Neural cell (in vitro differentiated cells): ENCODE measurements at regions not wholly inside any gene's neighbourhood (a gene's known extent, or its start where the extent isn't known, plus 50 kb on each side); places are given as distances from the start of the nearest gene placed in this dataset.

Experiments used
- H2AFZ ChIP-seq: fragments of 200-600, 300-800 bp; sonication (generic), shearing (Covaris generic); 2 replicates; pipeline ENCODE4 v1.6.0; 2014; ENCODE audit warnings: low read depth, mild to moderate bottlenecking, antibody characterized with exemption, low read length, moderate library complexity
- H3F3A ChIP-seq: fragments of 200-600 bp; shearing (Covaris generic); 2 replicates; pipeline ENCODE4 v1.6.1; 2016; ENCODE audit warnings: mild to moderate bottlenecking, moderate library complexity, mixed read lengths, antibody characterized with exemption, low read length; ENCODE audit not compliant: insufficient read depth, poor library complexity, severe bottlenecking
- H3K27ac ChIP-seq: fragments of 200-600, 300-800 bp; sonication (generic), shearing (Covaris generic); 2 replicates; pipeline ENCODE4 v1.5.1; 2014; ENCODE audit warnings: mild to moderate bottlenecking, low read length, moderate library complexity
- H3K27me3 ChIP-seq: fragments of 300-800, 200-600 bp; sonication (generic), shearing (Covaris generic); 2 replicates; pipeline ENCODE4 v1.6.0; 2014; ENCODE audit warnings: mild to moderate bottlenecking, low read depth, low read length, moderate library complexity; ENCODE audit not compliant: insufficient read depth
- H3K36me3 ChIP-seq: fragments of 300-800, 200-600 bp; sonication (generic), shearing (Covaris generic); 2 replicates; pipeline ENCODE4 v1.5.1; 2014; ENCODE audit warnings: mild to moderate bottlenecking, antibody characterized with exemption, low read length, moderate library complexity; ENCODE audit not compliant: insufficient read depth
- H3K4me2 ChIP-seq: fragments of 300-800, 200-600 bp; sonication (generic), shearing (Covaris generic); 2 replicates; pipeline ENCODE4 v1.6.0; 2014; ENCODE audit warnings: mild to moderate bottlenecking, low read length
- H3K4me3 ChIP-seq: fragments of 300-800, 200-600 bp; sonication (generic), shearing (Covaris generic); 2 replicates; pipeline ENCODE4 v1.5.1; 2014; ENCODE audit warnings: mild to moderate bottlenecking, low read length, moderate library complexity
- H3K79me2 ChIP-seq: fragments of 200-600 bp; shearing (Covaris generic); replicated peaks from 2 replicates; pipeline ENCODE4 v1.6.0; 2014; ENCODE audit warnings: mild to moderate bottlenecking, low read length, moderate library complexity; ENCODE audit not compliant: insufficient read depth
- H3K9ac ChIP-seq: fragments of 300-800, 200-600 bp; sonication (generic), shearing (Covaris generic); 2 replicates; pipeline ENCODE4 v1.6.1; 2016; ENCODE audit warnings: mild to moderate bottlenecking, low read length, mixed read lengths
- H3K9me2 ChIP-seq: fragments of 200-600 bp; shearing (Covaris generic); 2 replicates; pipeline ENCODE4 v1.6.1; 2016; ENCODE audit warnings: mild to moderate bottlenecking, low read length, mixed read lengths; ENCODE audit not compliant: insufficient read depth
- H3K9me3 ChIP-seq: fragments of 200-600, 300-800 bp; sonication (generic), shearing (Covaris generic); 2 replicates; pipeline ENCODE4 v1.6.1; 2016; ENCODE audit warnings: mild to moderate bottlenecking, mixed run types, low read length, moderate library complexity, mixed read lengths
- H4K20me1 ChIP-seq: fragments of 200-600 bp; shearing (Covaris generic); 2 replicates; pipeline ENCODE4 v1.6.1; 2016; ENCODE audit warnings: mild to moderate bottlenecking, mixed run types; ENCODE audit not compliant: insufficient read depth
- EP300 ChIP-seq: fragments of 450-650 bp; conservative IDR thresholded peaks from 2 replicates; pipeline ENCODE4 v1.6.1; 2014; ENCODE audit warnings: antibody characterized with exemption, mild to moderate bottlenecking, moderate library complexity; ENCODE audit not compliant: poor library complexity, severe bottlenecking
- EZH2 ChIP-seq: fragments of 200-600, 300-800 bp; shearing (Covaris generic), sonication (generic); IDR thresholded peaks from 2 replicates; pipeline ENCODE4 v1.6.1; 2014; ENCODE audit warnings: antibody characterized with exemption, low read length, borderline replicate concordance, mild to moderate bottlenecking; ENCODE audit not compliant: insufficient read depth, poor library complexity, severe bottlenecking
- MXI1 ChIP-seq: fragments of 450-650 bp; conservative IDR thresholded peaks from 2 replicates; pipeline ENCODE4 v1.6.1; 2014; ENCODE audit warnings: antibody characterized with exemption, mild to moderate bottlenecking; ENCODE audit not compliant: poor library complexity, severe bottlenecking
- POLR2AphosphoS5 ChIP-seq: IDR thresholded peaks from 2 replicates; pipeline ENCODE4 v1.6.1; 2012
- RAD21 ChIP-seq: fragments of 450-650 bp; conservative IDR thresholded peaks from 2 replicates; pipeline ENCODE4 v1.6.1; 2014; ENCODE audit warnings: antibody characterized with exemption, mild to moderate bottlenecking, moderate library complexity
- SMC3 ChIP-seq: fragments of 450-650 bp; conservative IDR thresholded peaks from 2 replicates; pipeline ENCODE4 v1.6.1; 2014; ENCODE audit warnings: antibody characterized with exemption, mild to moderate bottlenecking, moderate library complexity; ENCODE audit not compliant: poor library complexity
- TAF1 ChIP-seq: IDR thresholded peaks from 2 replicates; pipeline ENCODE4 v1.6.1; 2012; ENCODE audit warnings: low read depth
- TF ChIP-seq, protein P1 (sequence below): fragments of 450-650 bp; IDR thresholded peaks from 2 replicates; pipeline ENCODE4 v1.5.1; 2014; ENCODE audit warnings: antibody characterized with exemption, mild to moderate bottlenecking, moderate library complexity; ENCODE audit not compliant: poor library complexity, severe bottlenecking
- TF ChIP-seq, protein P2 (sequence below): IDR thresholded peaks from 2 replicates; pipeline ENCODE4 v1.6.1; 2012; ENCODE audit warnings: borderline replicate concordance

DNA sequence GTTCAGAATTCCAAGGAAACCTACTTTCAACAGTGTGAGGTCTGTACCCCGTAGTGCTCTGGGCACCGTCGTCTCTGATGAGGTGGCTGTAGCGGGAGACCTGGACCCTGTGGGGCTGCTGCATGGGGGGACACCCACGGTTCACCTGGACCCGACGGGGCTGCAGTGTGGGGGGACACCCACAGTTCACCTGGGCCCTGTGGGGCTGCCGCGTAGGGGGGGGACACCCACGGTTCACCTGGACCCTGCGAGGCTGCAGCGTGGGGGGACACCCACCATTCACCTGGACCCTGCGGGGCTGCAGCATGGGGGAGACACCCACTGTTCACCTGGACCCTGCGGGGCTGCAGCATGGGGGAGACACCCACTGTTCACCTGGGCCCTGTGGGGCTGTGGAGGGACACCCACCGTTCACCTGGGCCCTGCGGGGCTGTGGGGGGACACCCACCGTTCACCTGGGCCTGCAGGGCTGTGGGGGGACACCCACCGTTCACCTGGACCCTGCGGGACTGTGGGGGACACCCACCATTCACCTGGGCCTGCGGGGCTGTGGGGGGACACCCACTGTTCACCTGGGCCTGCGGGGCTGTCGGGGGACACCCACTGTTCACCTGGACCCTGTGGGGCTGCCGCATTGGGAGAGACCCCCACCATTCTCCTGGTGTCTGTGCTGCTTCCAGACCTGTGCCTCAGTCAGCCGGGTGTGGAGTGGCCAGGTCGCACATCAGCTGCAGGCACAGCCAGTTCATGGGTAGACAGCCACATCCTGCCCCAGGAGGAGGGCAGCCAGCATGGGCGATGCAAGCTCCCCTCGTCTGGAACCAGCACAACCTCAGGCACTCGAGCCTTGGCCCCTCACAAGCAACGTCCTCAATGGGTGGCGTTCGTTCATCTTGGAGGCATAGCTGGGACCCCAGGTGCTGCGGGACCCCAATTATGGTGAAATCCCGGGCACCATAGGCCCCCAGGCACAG, 114.5 kb downstream of the TMEM18 start:
- Histone ChIP-seq H3K79me2 (no peaks in the 10 kb centered on the region), H3K36me3 (no peaks in the 10 kb centered on the region), H3F3A (no peaks in the 10 kb centered on the region), H2AFZ (no peak overlapping the region), H3K9me2 (no peaks in the 10 kb centered on the region), H3K27ac (no peak overlapping the region), H3K4me3 (no peak overlapping the region), H3K4me2 (no peak overlapping the region), H3K9me3 (no peaks in the 10 kb centered on the region), H4K20me1 (no peaks in the 10 kb centered on the region), H3K27me3 (no peaks in the 10 kb centered on the region), H3K9ac (no peak overlapping the region)
- no peak for TF ChIP-seq SMC3
- TF ChIP-seq MXI1, result no peak
- no peak for TF ChIP-seq POLR2AphosphoS5
- TF ChIP-seq, protein P1, sequence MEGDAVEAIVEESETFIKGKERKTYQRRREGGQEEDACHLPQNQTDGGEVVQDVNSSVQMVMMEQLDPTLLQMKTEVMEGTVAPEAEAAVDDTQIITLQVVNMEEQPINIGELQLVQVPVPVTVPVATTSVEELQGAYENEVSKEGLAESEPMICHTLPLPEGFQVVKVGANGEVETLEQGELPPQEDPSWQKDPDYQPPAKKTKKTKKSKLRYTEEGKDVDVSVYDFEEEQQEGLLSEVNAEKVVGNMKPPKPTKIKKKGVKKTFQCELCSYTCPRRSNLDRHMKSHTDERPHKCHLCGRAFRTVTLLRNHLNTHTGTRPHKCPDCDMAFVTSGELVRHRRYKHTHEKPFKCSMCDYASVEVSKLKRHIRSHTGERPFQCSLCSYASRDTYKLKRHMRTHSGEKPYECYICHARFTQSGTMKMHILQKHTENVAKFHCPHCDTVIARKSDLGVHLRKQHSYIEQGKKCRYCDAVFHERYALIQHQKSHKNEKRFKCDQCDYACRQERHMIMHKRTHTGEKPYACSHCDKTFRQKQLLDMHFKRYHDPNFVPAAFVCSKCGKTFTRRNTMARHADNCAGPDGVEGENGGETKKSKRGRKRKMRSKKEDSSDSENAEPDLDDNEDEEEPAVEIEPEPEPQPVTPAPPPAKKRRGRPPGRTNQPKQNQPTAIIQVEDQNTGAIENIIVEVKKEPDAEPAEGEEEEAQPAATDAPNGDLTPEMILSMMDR, result no peak
- TF ChIP-seq EZH2, result no peak

DNA sequence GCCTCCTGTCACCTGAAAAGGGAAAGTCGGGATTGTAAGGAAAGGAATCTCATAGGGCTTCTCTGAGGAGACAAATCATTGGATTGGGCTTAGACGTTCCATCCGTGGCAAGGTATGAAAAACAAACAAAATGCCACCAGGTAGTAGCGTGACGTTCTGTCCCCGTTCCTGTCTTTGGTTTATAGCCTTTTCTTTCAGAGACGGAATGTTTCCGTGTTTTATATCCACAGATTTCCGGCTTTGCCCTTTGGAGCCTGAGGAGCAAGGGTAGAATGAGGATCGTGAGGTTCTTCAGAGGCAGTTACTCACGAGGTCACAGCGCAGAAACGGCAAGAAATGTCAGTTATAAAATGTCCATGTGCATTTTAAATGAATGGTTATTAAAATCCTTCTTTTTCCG, 118.3 kb downstream of the TMEM18 start:
- H3K9ac ChIP-seq, result no peak overlapping the region
- H4K20me1 ChIP-seq, result no peaks in the 10 kb centered on the region
- H2AFZ ChIP-seq, result no peak overlapping the region
- H3K27me3 ChIP-seq, result no peaks in the 10 kb centered on the region
- no peak overlapping the region for H3K4me3 ChIP-seq
- no peaks in the 10 kb centered on the region for H3K9me3 ChIP-seq
- no peaks in the 10 kb centered on the region for H3K36me3 ChIP-seq
- H3K9me2 ChIP-seq, result no peaks in the 10 kb centered on the region
- H3K27ac ChIP-seq, result no peak overlapping the region
- TF ChIP-seq EZH2 (no peak), SMC3 (no peak), MXI1 (no peak), EP300 (no peak), RAD21 (no peak), TAF1 (no peak), POLR2AphosphoS5 (no peak)
- TF ChIP-seq, protein P2, sequence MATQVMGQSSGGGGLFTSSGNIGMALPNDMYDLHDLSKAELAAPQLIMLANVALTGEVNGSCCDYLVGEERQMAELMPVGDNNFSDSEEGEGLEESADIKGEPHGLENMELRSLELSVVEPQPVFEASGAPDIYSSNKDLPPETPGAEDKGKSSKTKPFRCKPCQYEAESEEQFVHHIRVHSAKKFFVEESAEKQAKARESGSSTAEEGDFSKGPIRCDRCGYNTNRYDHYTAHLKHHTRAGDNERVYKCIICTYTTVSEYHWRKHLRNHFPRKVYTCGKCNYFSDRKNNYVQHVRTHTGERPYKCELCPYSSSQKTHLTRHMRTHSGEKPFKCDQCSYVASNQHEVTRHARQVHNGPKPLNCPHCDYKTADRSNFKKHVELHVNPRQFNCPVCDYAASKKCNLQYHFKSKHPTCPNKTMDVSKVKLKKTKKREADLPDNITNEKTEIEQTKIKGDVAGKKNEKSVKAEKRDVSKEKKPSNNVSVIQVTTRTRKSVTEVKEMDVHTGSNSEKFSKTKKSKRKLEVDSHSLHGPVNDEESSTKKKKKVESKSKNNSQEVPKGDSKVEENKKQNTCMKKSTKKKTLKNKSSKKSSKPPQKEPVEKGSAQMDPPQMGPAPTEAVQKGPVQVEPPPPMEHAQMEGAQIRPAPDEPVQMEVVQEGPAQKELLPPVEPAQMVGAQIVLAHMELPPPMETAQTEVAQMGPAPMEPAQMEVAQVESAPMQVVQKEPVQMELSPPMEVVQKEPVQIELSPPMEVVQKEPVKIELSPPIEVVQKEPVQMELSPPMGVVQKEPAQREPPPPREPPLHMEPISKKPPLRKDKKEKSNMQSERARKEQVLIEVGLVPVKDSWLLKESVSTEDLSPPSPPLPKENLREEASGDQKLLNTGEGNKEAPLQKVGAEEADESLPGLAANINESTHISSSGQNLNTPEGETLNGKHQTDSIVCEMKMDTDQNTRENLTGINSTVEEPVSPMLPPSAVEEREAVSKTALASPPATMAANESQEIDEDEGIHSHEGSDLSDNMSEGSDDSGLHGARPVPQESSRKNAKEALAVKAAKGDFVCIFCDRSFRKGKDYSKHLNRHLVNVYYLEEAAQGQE, result no peak
- TF ChIP-seq, protein P1, result no peak
- no peaks in the 10 kb centered on the region for H3F3A ChIP-seq
- no peaks in the 10 kb centered on the region for H3K79me2 ChIP-seq
- H3K4me2 ChIP-seq, result no peak overlapping the region
